ENCODE measurements at regions not wholly inside any gene's neighbourhood (a gene's known extent, or its start where the extent isn't known, plus 50 kb on each side); places are given as distances from the start of the nearest gene placed in this dataset.

GRCh38 chr11:113533425-113533698 is 58.2 kb upstream of the DRD2 start:
- Mint-ChIP-seq H3K4me1 (ENCODE audit: low read depth) (no peaks in the 10 kb centered on the region), H3K36me3 (ENCODE audit: insufficient read depth) (no peaks in the 10 kb centered on the region), H3K9me3 (no peaks in the 10 kb centered on the region), H3K27me3 (ENCODE audit: low read depth) (peaks cover 26% of the 10 kb centered on the region), H3K4me3 (no peak overlapping the region)
- ATAC-seq (no peak), DNase-seq (no peak)

- H3K9me3 Mint-ChIP-seq: no peaks in the 10 kb centered on the region
- H3K27me3 Mint-ChIP-seq (ENCODE audit: low read depth): peaks cover 26% of the 10 kb centered on the region
- H3K36me3 Mint-ChIP-seq (ENCODE audit: insufficient read depth): no peaks in the 10 kb centered on the region
- H3K4me1 Mint-ChIP-seq (ENCODE audit: low read depth): no peaks in the 10 kb centered on the region
- ATAC-seq (peak in 1 of 2 donors; percentile 51), DNase-seq (peak; percentile 51)
- no peak overlapping the region for H3K4me3 Mint-ChIP-seq
These were observed 57.7 kb upstream of the DRD2 start for GRCh38 chr11:113532697-113533424.

- DNase-seq (no peak), ATAC-seq (no peak)
- H3K4me3 Mint-ChIP-seq: no peak overlapping the region
- no peaks in the 10 kb centered on the region for H3K36me3 Mint-ChIP-seq (ENCODE audit: insufficient read depth)
- H3K27me3 Mint-ChIP-seq (ENCODE audit: low read depth): peaks cover 26% of the 10 kb centered on the region
- no peaks in the 10 kb centered on the region for H3K9me3 Mint-ChIP-seq
- no peaks in the 10 kb centered on the region for H3K4me1 Mint-ChIP-seq (ENCODE audit: low read depth)
These were observed 56.6 kb upstream of the DRD2 start for GRCh38 chr11:113531575-113532451.

- Mint-ChIP-seq H3K4me1 (ENCODE audit: low read depth) (no peaks in the 10 kb centered on the region), H3K36me3 (ENCODE audit: insufficient read depth) (no peaks in the 10 kb centered on the region), H3K4me3 (no peak overlapping the region), H3K27me3 (ENCODE audit: low read depth) (peaks cover 26% of the 10 kb centered on the region), H3K9me3 (no peaks in the 10 kb centered on the region)
- DNase-seq (no peak), ATAC-seq (no peak)
These were observed 55.9 kb upstream of the DRD2 start for GRCh38 chr11:113531083-113531482.

GRCh38 chr11:113529606-113530005 is 54.4 kb upstream of the DRD2 start:
- H3K4me1 Mint-ChIP-seq (ENCODE audit: low read depth): no peaks in the 10 kb centered on the region
- no peaks in the 10 kb centered on the region for H3K36me3 Mint-ChIP-seq (ENCODE audit: insufficient read depth)
- DNase-seq (no peak), ATAC-seq (no peak)
- H3K9me3 Mint-ChIP-seq: no peaks in the 10 kb centered on the region
- H3K4me3 Mint-ChIP-seq: no peak overlapping the region
- peaks cover 17% of the 10 kb centered on the region for H3K27me3 Mint-ChIP-seq (ENCODE audit: low read depth)

DNA sequence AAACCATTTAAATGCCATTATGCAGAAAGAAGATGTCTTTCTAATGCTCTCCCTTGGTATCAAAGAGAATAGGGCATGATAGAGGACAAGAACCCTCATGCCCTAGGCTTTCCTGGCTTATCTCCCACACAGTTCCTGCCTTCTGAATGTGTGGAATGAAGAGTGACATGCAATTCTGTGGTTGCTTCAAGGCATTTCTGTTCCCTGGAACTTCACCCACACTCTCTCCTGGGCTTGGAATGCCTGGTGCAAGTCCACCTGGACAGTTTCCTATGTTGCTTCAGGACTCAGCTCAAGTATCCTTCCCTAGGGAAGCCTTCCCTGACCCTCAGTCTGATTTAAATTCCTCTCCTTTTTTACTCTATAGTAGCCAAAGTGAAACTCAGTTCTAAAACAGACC is 53.8 kb upstream of the DRD2 start:
- ATAC-seq (no peak), DNase-seq (no peak)
- H3K9me3 Mint-ChIP-seq: no peaks in the 10 kb centered on the region

GRCh38 chr11:113526521-113526920 is 51.3 kb upstream of the DRD2 start:
- no peak for ATAC-seq
- H3K4me1 Mint-ChIP-seq (ENCODE audit: low read depth): no peaks in the 10 kb centered on the region
- H3K4me3 Mint-ChIP-seq: no peak overlapping the region
- no peaks in the 10 kb centered on the region for H3K36me3 Mint-ChIP-seq (ENCODE audit: insufficient read depth)
- H3K9me3 Mint-ChIP-seq: no peaks in the 10 kb centered on the region
- peaks cover 15% of the 10 kb centered on the region for H3K27me3 Mint-ChIP-seq (ENCODE audit: low read depth)
- DNase-seq: no peak

More for the DNA sequence above, 53.8 kb upstream of the DRD2 start:
- Mint-ChIP-seq H3K4me3 (no peak overlapping the region), H3K27me3 (ENCODE audit: low read depth) (peaks cover 16% of the 10 kb centered on the region), H3K36me3 (ENCODE audit: insufficient read depth) (no peaks in the 10 kb centered on the region), H3K4me1 (ENCODE audit: low read depth) (no peaks in the 10 kb centered on the region)

All from activated T-cell treated with anti-CD3 and anti-CD28 coated beads, Interleukin-2, amount 50 U/mL, for 4 hours (primary cell).